Peyer's patch (tissue), 4 donors: ENCODE measurements at regions not wholly inside any gene's neighbourhood (a gene's known extent, or its start where the extent isn't known, plus 50 kb on each side); places are given as distances from the start of the nearest gene placed in this dataset.

Experiments
- POLR2A ChIP-seq, 2 donors: fragments of 450-650 bp; IDR thresholded peaks; one replicate each; pipeline ENCODE4 v1.5.1; 2017; ENCODE audit warnings: antibody characterized with exemption in 2 of 2, mild to moderate bottlenecking in 2 of 2, moderate library complexity in 2 of 2
- TF ChIP-seq, protein P1 (sequence below), 6 experiments: fragments of 450-650 bp in 4 of 6; fragments of 200-600 bp in 2 of 6; sonication (generic) in 1 of 6; IDR thresholded peaks; one replicate each; pipeline ENCODE4 v1.5.1; 2017 to 2019; ENCODE audit warnings: antibody characterized with exemption in 6 of 6, mild to moderate bottlenecking in 3 of 6, moderate library complexity in 1 of 6

DNA sequence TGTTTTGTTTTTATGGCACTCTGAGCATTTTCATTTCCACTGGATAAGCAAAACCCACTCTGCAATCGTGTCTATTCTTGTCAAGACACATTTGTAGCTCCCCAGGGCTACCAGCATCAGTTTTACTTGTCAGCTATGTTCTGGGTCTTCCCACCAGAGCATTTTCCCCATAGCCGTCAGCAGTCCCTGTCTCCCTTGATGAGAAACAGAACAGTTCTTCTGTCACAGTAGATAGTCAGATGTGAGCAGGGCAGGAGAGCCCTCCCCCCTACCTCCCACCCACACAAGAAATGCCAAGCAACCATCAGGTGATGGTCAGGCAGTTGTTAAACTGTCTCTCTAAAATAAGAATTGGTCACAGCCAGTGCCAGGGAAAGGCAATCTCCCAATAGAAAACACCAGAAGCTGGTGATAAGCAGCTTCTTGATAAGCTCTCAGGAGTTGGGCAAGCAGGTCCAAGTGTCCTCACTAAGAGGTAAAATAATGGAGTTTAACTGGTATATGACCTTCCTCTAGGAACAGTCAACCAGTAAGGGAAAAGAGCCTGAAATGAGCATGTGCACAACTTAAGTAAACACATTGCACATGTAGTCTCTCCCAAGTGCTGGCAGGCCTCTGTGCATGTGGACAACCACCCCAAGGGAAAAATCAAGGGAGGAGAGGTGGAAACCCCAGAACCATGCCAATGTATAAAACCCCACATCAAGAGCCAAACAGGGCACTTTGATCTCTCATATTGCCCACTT, 208.2 kb downstream of the S1PR1 start:
- TF ChIP-seq, protein P1, sequence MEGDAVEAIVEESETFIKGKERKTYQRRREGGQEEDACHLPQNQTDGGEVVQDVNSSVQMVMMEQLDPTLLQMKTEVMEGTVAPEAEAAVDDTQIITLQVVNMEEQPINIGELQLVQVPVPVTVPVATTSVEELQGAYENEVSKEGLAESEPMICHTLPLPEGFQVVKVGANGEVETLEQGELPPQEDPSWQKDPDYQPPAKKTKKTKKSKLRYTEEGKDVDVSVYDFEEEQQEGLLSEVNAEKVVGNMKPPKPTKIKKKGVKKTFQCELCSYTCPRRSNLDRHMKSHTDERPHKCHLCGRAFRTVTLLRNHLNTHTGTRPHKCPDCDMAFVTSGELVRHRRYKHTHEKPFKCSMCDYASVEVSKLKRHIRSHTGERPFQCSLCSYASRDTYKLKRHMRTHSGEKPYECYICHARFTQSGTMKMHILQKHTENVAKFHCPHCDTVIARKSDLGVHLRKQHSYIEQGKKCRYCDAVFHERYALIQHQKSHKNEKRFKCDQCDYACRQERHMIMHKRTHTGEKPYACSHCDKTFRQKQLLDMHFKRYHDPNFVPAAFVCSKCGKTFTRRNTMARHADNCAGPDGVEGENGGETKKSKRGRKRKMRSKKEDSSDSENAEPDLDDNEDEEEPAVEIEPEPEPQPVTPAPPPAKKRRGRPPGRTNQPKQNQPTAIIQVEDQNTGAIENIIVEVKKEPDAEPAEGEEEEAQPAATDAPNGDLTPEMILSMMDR (IDR thresholded peaks at IDR 0.05): no peak
- TF ChIP-seq POLR2A (IDR thresholded peaks at IDR 0.05): no peak
